H1 (cell line): ENCODE measurements at regions not wholly inside any gene's neighbourhood (a gene's known extent, or its start where the extent isn't known, plus 50 kb on each side); places are given as distances from the start of the nearest gene placed in this dataset.

ENCODE experiments used
- CTCF ChIA-PET: fragments of 300-600 bp; sonication (Branson Sonifier 250); formaldehyde crosslinking; loops from one replicate; lab custom pipeline; 2021; ENCODE audit not compliant: partially characterized antibody; lab: Charles Lee
- POLR2A ChIA-PET: fragments of 300-600 bp; sonication (Branson Sonifier 250); formaldehyde crosslinking; loops from one replicate; lab custom pipeline; 2021; ENCODE audit warnings: inconsistent platforms; ENCODE audit not compliant: partially characterized antibody; lab: Charles Lee
- DNase-seq, 2 experiments: peaks; one replicate each; pipeline versions ENCODE4 v3.0.0 to v3.0.0-alpha.2; 2010 to 2022; ENCODE audit warnings: low spot score in 2 of 2, low read depth in 1 of 2, mixed read lengths in 1 of 2
- FAIRE-seq: peaks from 2 replicates; lab custom pipeline; 2011; peaks lifted over from hg19 to GRCh38; lab: Jason Lieb, UNC
- H2AFZ ChIP-seq: 2 replicates; pipeline ENCODE4 v1.8.1; 2012; ENCODE audit warnings: low read length, inconsistent platforms
- H2AK5ac ChIP-seq: 2 replicates; pipeline ENCODE4 v1.6.1; 2013; ENCODE audit warnings: low read depth, low read length
- H2BK120ac ChIP-seq: replicated peaks from 2 replicates; pipeline ENCODE3; 2013; ENCODE audit warnings: low read depth, low read length, inconsistent platforms
- H2BK12ac ChIP-seq: 2 replicates; pipeline ENCODE4 v1.6.1; 2013; ENCODE audit warnings: low read depth, low read length
- H2BK15ac ChIP-seq: 2 replicates; pipeline ENCODE4 v1.6.1; 2013; ENCODE audit warnings: low read length
- H2BK20ac ChIP-seq: 2 replicates; pipeline ENCODE4 v1.6.1; 2013; ENCODE audit warnings: low read length
- H2BK5ac ChIP-seq: 2 replicates; pipeline ENCODE4 v1.6.1; 2013; ENCODE audit warnings: low read depth, low read length
- H3K14ac ChIP-seq: 2 replicates; pipeline ENCODE4 v1.6.1; 2013; ENCODE audit warnings: inconsistent platforms; ENCODE audit not compliant: insufficient read length
- H3K18ac ChIP-seq: 2 replicates; pipeline ENCODE4 v1.6.1; 2013; ENCODE audit warnings: low read length; ENCODE audit errors: extremely low read depth
- H3K23ac ChIP-seq: 2 replicates; pipeline ENCODE4 v1.6.1; 2013; ENCODE audit warnings: inconsistent platforms; ENCODE audit not compliant: insufficient read length
- H3K23me2 ChIP-seq: 2 replicates; pipeline ENCODE4 v1.6.1; 2013; ENCODE audit warnings: low read depth, low read length
- H3K27ac ChIP-seq: 2 replicates; pipeline ENCODE4 v1.6.1; 2011; ENCODE audit warnings: low read depth, low read length, inconsistent platforms
- H3K27me3 ChIP-seq, 4 experiments: replicated peaks in 1 of 4; 1 replicate in 1 of 4; 2 replicates in 3 of 4; pipeline versions ENCODE4 v1.6.1 to v1.8.1; 2011 to 2013; ENCODE audit warnings: low read length in 3 of 4, mild to moderate bottlenecking in 3 of 4, inconsistent platforms in 2 of 4, mixed read lengths in 2 of 4, moderate library complexity in 1 of 4; ENCODE audit not compliant: control insufficient read depth in 3 of 4, insufficient read depth in 3 of 4; ENCODE audit errors: extremely low read depth in 1 of 4
- H3K36me3 ChIP-seq, 4 experiments: 2 replicates each; pipeline versions ENCODE4 v1.6.1 to v1.8.1; 2011 to 2013; ENCODE audit warnings: mild to moderate bottlenecking in 4 of 4, low read length in 3 of 4, moderate library complexity in 2 of 4, control low read depth in 1 of 4, inconsistent platforms in 1 of 4; ENCODE audit not compliant: insufficient read depth in 4 of 4, control insufficient read depth in 2 of 4
- H3K4ac ChIP-seq: replicated peaks from 2 replicates; pipeline ENCODE3; 2013; ENCODE audit warnings: low read length, low read depth, mixed read lengths, inconsistent platforms; ENCODE audit not compliant: insufficient read length
- H3K4me1 ChIP-seq, 4 experiments: replicated peaks in 1 of 4; 1 replicate in 1 of 4; 2 replicates in 3 of 4; pipeline versions ENCODE4 v1.6.1 to v1.8.1; 2011 to 2013; ENCODE audit warnings: low read length in 3 of 4, inconsistent platforms in 2 of 4, mixed read lengths in 1 of 4; ENCODE audit not compliant: insufficient read depth in 4 of 4, control insufficient read depth in 3 of 4
- H3K4me2 ChIP-seq, 2 experiments: 2 replicates each; pipeline versions ENCODE4 v1.6.1 to v1.8.1; 2011 to 2013; ENCODE audit warnings: low read depth in 2 of 2, low read length in 2 of 2, control low read depth in 1 of 2, inconsistent platforms in 1 of 2, mild to moderate bottlenecking in 1 of 2; ENCODE audit not compliant: insufficient read depth in 1 of 2
- H3K4me3 ChIP-seq, 4 experiments: fragments of 200-600, 300-600 bp in 1 of 4; sonication (generic), shearing (Covaris generic), sonication (Bioruptor Twin) in 1 of 4; 2 replicates each; pipeline versions ENCODE4 v1.5.1 to v1.8.1; 2011 to 2016; ENCODE audit warnings: low read length in 4 of 4, low read depth in 3 of 4, control low read depth in 2 of 4, inconsistent platforms in 2 of 4, mild to moderate bottlenecking in 2 of 4, mixed read lengths in 1 of 4, moderate library complexity in 1 of 4; ENCODE audit not compliant: insufficient read depth in 2 of 4; ENCODE audit errors: extremely low read depth in 1 of 4
- H3K56ac ChIP-seq: replicated peaks from 2 replicates; pipeline ENCODE3; 2013; ENCODE audit warnings: low read depth, mild to moderate bottlenecking, mixed read lengths, low read length, inconsistent platforms; ENCODE audit not compliant: insufficient read length
- H3K79me1 ChIP-seq: 2 replicates; pipeline ENCODE4 v1.6.1; 2013; ENCODE audit warnings: low read depth, low read length, control low read depth
- H3K79me2 ChIP-seq, 2 experiments: 2 replicates each; pipeline versions ENCODE4 v1.6.1 to v1.8.1; 2012 to 2013; ENCODE audit warnings: low read length in 2 of 2, mild to moderate bottlenecking in 2 of 2, inconsistent platforms in 1 of 2; ENCODE audit not compliant: insufficient read depth in 2 of 2, control insufficient read depth in 1 of 2
- H3K9ac ChIP-seq, 4 experiments: replicated peaks in 1 of 4; 1 replicate in 1 of 4; 2 replicates in 3 of 4; pipeline versions ENCODE4 v1.6.1 to v1.8.1; 2011 to 2013; ENCODE audit warnings: low read depth in 3 of 4, low read length in 3 of 4, control low read depth in 2 of 4, mild to moderate bottlenecking in 2 of 4, moderate library complexity in 2 of 4, inconsistent platforms in 1 of 4; ENCODE audit errors: extremely low read depth in 1 of 4
- H3K9me3 ChIP-seq, 2 experiments: 2 replicates each; pipeline versions ENCODE4 v1.6.1 to v1.8.1; 2012 to 2013; ENCODE audit warnings: mild to moderate bottlenecking in 2 of 2, moderate library complexity in 2 of 2, control low read depth in 1 of 2, inconsistent platforms in 1 of 2, low read depth in 1 of 2, low read length in 1 of 2, mixed read lengths in 1 of 2; ENCODE audit not compliant: insufficient read depth in 2 of 2
- H4K20me1 ChIP-seq, 2 experiments: replicated peaks in 1 of 2; 2 replicates each; pipeline versions ENCODE3 to v1.8.1; 2011 to 2013; ENCODE audit warnings: inconsistent platforms in 2 of 2, low read length in 2 of 2, mild to moderate bottlenecking in 1 of 2; ENCODE audit not compliant: insufficient read depth in 2 of 2, control insufficient read depth in 1 of 2
- H4K5ac ChIP-seq: 2 replicates; pipeline ENCODE4 v1.6.1; 2013; ENCODE audit warnings: low read length, low read depth, mixed read lengths, inconsistent platforms; ENCODE audit not compliant: insufficient read length
- H4K8ac ChIP-seq: 2 replicates; pipeline ENCODE4 v1.8.0; 2013; ENCODE audit warnings: mild to moderate bottlenecking, moderate library complexity, low read length, inconsistent platforms; ENCODE audit not compliant: insufficient read depth; ENCODE audit errors: extremely low read depth
- H4K91ac ChIP-seq: replicated peaks from 2 replicates; pipeline ENCODE3; 2013; ENCODE audit warnings: low read length, mixed read lengths, inconsistent platforms; ENCODE audit not compliant: insufficient read length
- BRCA1 ChIP-seq: IDR thresholded peaks from 2 replicates; pipeline ENCODE4 v1.6.1; 2012; ENCODE audit warnings: low read depth, low read length, improper control_type of control experiment
- CBX5 ChIP-seq: fragments of 300-800, 300-1000 bp; sonication (generic); IDR thresholded peaks from 2 replicates; pipeline ENCODE4 v1.7.1; 2016; ENCODE audit warnings: antibody characterized with exemption, low read length, low read depth
- GABPA ChIP-seq: IDR thresholded peaks from 2 replicates; pipeline ENCODE4 v1.6.1; 2011; ENCODE audit warnings: mild to moderate bottlenecking, low read length, moderate library complexity, borderline replicate concordance; ENCODE audit not compliant: insufficient read depth
- KDM4A ChIP-seq: IDR thresholded peaks from one replicate; pipeline ENCODE4 v1.7.1; 2012; ENCODE audit warnings: low read depth, mild to moderate bottlenecking, moderate library complexity, low read length, inconsistent platforms; ENCODE audit not compliant: severe bottlenecking
- MAFK ChIP-seq: IDR thresholded peaks from 2 replicates; pipeline ENCODE4 v1.6.1; 2012; ENCODE audit warnings: low read depth, mild to moderate bottlenecking, improper control_type of control experiment, low read length
- RFX5 ChIP-seq: IDR thresholded peaks from 2 replicates; pipeline ENCODE4 v1.6.1; 2011; ENCODE audit warnings: low read depth, low read length, improper control_type of control experiment, borderline replicate concordance
- RNF2 ChIP-seq: fragments of 200-900, 300-1000 bp; sonication (generic); IDR thresholded peaks from 2 replicates; pipeline ENCODE4 v1.7.1; 2016; ENCODE audit warnings: borderline replicate concordance, low read depth, mild to moderate bottlenecking, antibody characterized with exemption, low read length; ENCODE audit not compliant: poor library complexity, severe bottlenecking; ENCODE audit errors: missing control alignments
- SAP30 ChIP-seq: fragments of 300-600 bp; sonication (generic); IDR thresholded peaks from 2 replicates; pipeline ENCODE4 v1.7.1; 2012; ENCODE audit warnings: low read length, moderate library complexity, mild to moderate bottlenecking, inconsistent platforms; ENCODE audit not compliant: insufficient read depth, insufficient replicate concordance
- YY1 ChIP-seq: IDR thresholded peaks from 2 replicates; pipeline ENCODE4 v1.6.1; 2011; ENCODE audit warnings: low read depth, mild to moderate bottlenecking, low read length
- WGBS, 2 experiments: shearing (Covaris generic) in 1 of 2; methylation state at CpG; one replicate each; pipeline versions ENCODE4 v1.1.6 to v1.1.7; 2013 to 2015; ENCODE audit warnings: low lambda C conversion rate in 2 of 2, mixed read lengths in 2 of 2, inconsistent platforms in 1 of 2, low coverage in 1 of 2, missing lambda C conversion rate in 1 of 2; ENCODE audit not compliant: insufficient replicate concordance in 2 of 2, insufficient coverage in 1 of 2, insufficient read length in 1 of 2; ENCODE audit errors: extremely low coverage in 1 of 2, missing lambda C conversion rate in 1 of 2; 5-methylcytosine and 5-hydroxymethylcytosine counted together
- TF ChIP-seq, protein P1 (sequence below), 3 experiments: IDR thresholded peaks; 1 replicate in 2 of 3; 2 replicates in 1 of 3; pipeline versions ENCODE4 v1.5.1 to v1.6.1; 2011; ENCODE audit warnings: low read length in 3 of 3, mild to moderate bottlenecking in 3 of 3, inconsistent platforms in 2 of 3, low read depth in 1 of 3, moderate library complexity in 1 of 3; ENCODE audit not compliant: insufficient read depth in 1 of 3; ENCODE audit errors: control extremely low read depth in 1 of 3

DNA sequence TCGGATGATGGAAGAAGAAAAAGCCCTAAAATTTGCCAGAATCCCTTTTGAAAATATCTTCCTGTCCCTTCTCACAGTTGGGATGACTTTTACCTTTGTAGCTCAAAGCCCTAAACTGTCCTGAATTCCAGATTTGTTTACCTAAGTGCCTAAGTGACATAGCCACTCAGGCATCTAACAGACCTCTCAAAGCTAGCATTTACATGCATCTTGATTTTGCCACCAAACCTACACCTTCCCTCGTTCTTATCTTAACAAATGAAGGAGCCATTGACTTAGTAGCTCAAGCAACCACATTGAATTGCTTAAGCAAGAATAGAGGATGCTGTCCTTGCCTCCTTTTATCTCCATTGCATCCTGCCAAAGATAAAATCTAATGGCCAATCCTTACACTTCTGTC lies 198.4 kb upstream of the NTM start:
- Histone ChIP-seq H3K14ac (no peak overlapping the region), H4K8ac (no peak overlapping the region), H2BK120ac (no peak overlapping the region), H3K79me2 (no peaks in the 10 kb centered on the region), H3K36me3 (no peaks in the 10 kb centered on the region), H3K18ac (no peak overlapping the region), H3K4ac (no peak overlapping the region), H3K9me3 (peaks cover 0 to 3% of the 10 kb centered on the region in 2 experiments; a peak in 1 of 4 replicates), H2AFZ (no peak overlapping the region), H3K56ac (no peak overlapping the region), H4K91ac (no peak overlapping the region), H3K23ac (no peak overlapping the region), H4K20me1 (no peaks in the 10 kb centered on the region), H2BK20ac (no peak overlapping the region), H3K27ac (no peak overlapping the region), H3K9ac (no peak overlapping the region), H3K23me2 (no peaks in the 10 kb centered on the region), H3K27me3 (no peaks in the 10 kb centered on the region), H2AK5ac (no peak overlapping the region), H3K4me3 (no peak overlapping the region), H4K5ac (no peak overlapping the region), H3K79me1 (no peaks in the 10 kb centered on the region), H3K4me1 (no peaks in the 10 kb centered on the region), H3K4me2 (no peak overlapping the region), H2BK12ac (no peak overlapping the region), H2BK15ac (no peak overlapping the region), H2BK5ac (no peak overlapping the region)
- TF ChIP-seq, protein P1, sequence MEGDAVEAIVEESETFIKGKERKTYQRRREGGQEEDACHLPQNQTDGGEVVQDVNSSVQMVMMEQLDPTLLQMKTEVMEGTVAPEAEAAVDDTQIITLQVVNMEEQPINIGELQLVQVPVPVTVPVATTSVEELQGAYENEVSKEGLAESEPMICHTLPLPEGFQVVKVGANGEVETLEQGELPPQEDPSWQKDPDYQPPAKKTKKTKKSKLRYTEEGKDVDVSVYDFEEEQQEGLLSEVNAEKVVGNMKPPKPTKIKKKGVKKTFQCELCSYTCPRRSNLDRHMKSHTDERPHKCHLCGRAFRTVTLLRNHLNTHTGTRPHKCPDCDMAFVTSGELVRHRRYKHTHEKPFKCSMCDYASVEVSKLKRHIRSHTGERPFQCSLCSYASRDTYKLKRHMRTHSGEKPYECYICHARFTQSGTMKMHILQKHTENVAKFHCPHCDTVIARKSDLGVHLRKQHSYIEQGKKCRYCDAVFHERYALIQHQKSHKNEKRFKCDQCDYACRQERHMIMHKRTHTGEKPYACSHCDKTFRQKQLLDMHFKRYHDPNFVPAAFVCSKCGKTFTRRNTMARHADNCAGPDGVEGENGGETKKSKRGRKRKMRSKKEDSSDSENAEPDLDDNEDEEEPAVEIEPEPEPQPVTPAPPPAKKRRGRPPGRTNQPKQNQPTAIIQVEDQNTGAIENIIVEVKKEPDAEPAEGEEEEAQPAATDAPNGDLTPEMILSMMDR (IDR thresholded peaks at IDR 0.05; ENCODE audit: control extremely low read depth in 1 of 3, insufficient read depth in 1 of 3, low read depth in 1 of 3, low read length in 3 of 3), result no peak
- TF ChIP-seq GABPA (no peak), CBX5 (no peak), KDM4A (no peak), MAFK (no peak), RFX5 (no peak), SAP30 (no peak), BRCA1 (no peak), YY1 (no peak), RNF2 (no peak)
- 68% methylated on average over 2 of the region's 2 CpGs; no CpG with 5 or more reads in 1 of the 2 experiments for WGBS, 2 experiments
- FAIRE-seq, result no peak
- no peak for DNase-seq
- ChIA-PET CTCF (interaction anchor here (0.9 to 1.1 kb wide), 3 partner anchors 74 to 147 kb away, joined by 3 read pairs; no protein-coding TSS in a partner anchor), POLR2A (no interaction called here)
